ENCODE measurements at regions not wholly inside any gene's neighbourhood (a gene's known extent, or its start where the extent isn't known, plus 50 kb on each side); places are given as distances from the start of the nearest gene placed in this dataset.

DNA sequence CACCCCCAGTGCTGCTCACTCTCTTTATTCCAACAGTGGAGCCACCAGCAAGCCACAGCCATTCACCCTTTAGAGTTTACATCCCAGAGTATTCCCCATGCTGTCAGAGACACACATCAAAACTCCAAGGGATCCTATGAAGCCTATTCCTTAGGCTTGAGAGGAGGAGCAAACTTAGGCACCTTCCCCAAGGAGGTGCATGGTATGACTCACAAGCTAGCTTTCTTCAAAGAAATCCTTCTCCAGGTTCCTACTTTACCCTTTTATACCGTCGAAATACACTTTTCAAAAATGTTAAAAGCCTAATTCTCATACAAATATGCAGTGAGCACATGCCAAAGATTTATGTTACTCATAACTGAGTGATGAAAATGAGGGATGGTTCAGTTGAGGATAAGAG is 175.4 kb downstream of the ETNK1 start (continued):
- no peak for TF ChIP-seq NFE2L1 (CRISPR knock-in tag; IDR thresholded peaks at IDR 0.05)

- no peaks in the 10 kb centered on the region for H3K36me3 Mint-ChIP-seq
- TF ChIP-seq PRDM15 (CRISPR knock-in tag; IDR thresholded peaks at IDR 0.05), result no peak
- TF ChIP-seq FOXP4 (CRISPR knock-in tag; IDR thresholded peaks at IDR 0.05), result no peak
- no peak for TF ChIP-seq NR2C2 (CRISPR knock-in tag; IDR thresholded peaks at IDR 0.05)
- no peak for TF ChIP-seq MLX (CRISPR knock-in tag; IDR thresholded peaks at IDR 0.05)
- TF ChIP-seq NFATC4 (CRISPR knock-in tag; IDR thresholded peaks at IDR 0.05), result no peak
- no peak for TF ChIP-seq ARID4B (CRISPR knock-in tag; IDR thresholded peaks at IDR 0.05; ENCODE audit: borderline replicate concordance)
- no peak for TF ChIP-seq ZNF232 (CRISPR knock-in tag; IDR thresholded peaks at IDR 0.05)
- TF ChIP-seq, protein P1, sequence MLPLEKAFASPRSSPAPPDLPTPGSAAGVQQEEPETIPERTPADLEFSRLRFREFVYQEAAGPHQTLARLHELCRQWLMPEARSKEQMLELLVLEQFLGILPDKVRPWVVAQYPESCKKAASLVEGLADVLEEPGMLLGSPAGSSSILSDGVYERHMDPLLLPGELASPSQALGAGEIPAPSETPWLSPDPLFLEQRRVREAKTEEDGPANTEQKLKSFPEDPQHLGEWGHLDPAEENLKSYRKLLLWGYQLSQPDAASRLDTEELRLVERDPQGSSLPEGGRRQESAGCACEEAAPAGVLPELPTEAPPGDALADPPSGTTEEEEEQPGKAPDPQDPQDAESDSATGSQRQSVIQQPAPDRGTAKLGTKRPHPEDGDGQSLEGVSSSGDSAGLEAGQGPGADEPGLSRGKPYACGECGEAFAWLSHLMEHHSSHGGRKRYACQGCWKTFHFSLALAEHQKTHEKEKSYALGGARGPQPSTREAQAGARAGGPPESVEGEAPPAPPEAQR (CRISPR knock-in tag; IDR thresholded peaks at IDR 0.05), result no peak
- TF ChIP-seq, protein P2, sequence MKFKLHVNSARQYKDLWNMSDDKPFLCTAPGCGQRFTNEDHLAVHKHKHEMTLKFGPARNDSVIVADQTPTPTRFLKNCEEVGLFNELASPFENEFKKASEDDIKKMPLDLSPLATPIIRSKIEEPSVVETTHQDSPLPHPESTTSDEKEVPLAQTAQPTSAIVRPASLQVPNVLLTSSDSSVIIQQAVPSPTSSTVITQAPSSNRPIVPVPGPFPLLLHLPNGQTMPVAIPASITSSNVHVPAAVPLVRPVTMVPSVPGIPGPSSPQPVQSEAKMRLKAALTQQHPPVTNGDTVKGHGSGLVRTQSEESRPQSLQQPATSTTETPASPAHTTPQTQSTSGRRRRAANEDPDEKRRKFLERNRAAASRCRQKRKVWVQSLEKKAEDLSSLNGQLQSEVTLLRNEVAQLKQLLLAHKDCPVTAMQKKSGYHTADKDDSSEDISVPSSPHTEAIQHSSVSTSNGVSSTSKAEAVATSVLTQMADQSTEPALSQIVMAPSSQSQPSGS (CRISPR knock-in tag; IDR thresholded peaks at IDR 0.05; ENCODE audit: borderline replicate concordance, low read depth), result no peak
- TF ChIP-seq ZNF263 (CRISPR knock-in tag; IDR thresholded peaks at IDR 0.05; ENCODE audit: low read depth), result no peak
- no peak for TF ChIP-seq FOXJ3 (CRISPR knock-in tag; IDR thresholded peaks at IDR 0.05; ENCODE audit: borderline replicate concordance)
- H3K9me3 Mint-ChIP-seq, result no peaks in the 10 kb centered on the region
- H3K4me1 Mint-ChIP-seq, result peaks cover 18% of the 10 kb centered on the region
- H3K27me3 Mint-ChIP-seq (ENCODE audit: low read depth), result peaks cover 3% of the 10 kb centered on the region; the same call in 1 of the 2 replicates
- no peak overlapping the region for H3K27ac Mint-ChIP-seq
- ChIA-PET CTCF (no interaction called here), POLR2A (no interaction called here)
- ATAC-seq (no peak), DNase-seq (ENCODE audit: low spot score) (no peak)
- no peak overlapping the region for H3K4me3 Mint-ChIP-seq
Measured at GRCh38 chr12:22802883-22803630, 178.1 kb downstream of the ETNK1 start.
